Heart right ventricle (tissue), 16 donors: ENCODE measurements at regions not wholly inside any gene's neighbourhood (a gene's known extent, or its start where the extent isn't known, plus 50 kb on each side); places are given as distances from the start of the nearest gene placed in this dataset.
"Not testable (repeated sequence)": the region's sequence is repeated elsewhere in the genome, so short reads cannot be mapped to it uniquely, and the experiment has no call there.

Experiments
- ATAC-seq, 8 donors: fragments of 200-7000 bp; cut with Tn5 transposase; one replicate each; pipeline ENCODE4 v1.9.1; 2020; ENCODE audit warnings: mild to moderate bottlenecking in 8 of 8, moderate library complexity in 8 of 8, moderate number of reproducible peaks in 1 of 8
- DNase-seq, 2 donors: peaks; one replicate each; pipeline ENCODE4 v3.0.0-alpha.2; 2020
- H3K27ac ChIP-seq, 10 donors: fragments of 200-600 bp; sonication (generic) in 2 of 10; one replicate each; pipeline versions ENCODE4 v1.5.0 to v1.8.0; 2020 to 2022; ENCODE audit warnings: mild to moderate bottlenecking in 3 of 10
- H3K27me3 ChIP-seq, 7 donors: fragments of 200-600 bp; one replicate each; pipeline ENCODE4 v1.8.0; 2021 to 2022; ENCODE audit warnings: mild to moderate bottlenecking in 2 of 7
- H3K36me3 ChIP-seq, 9 donors: fragments of 200-600 bp; sonication (generic) in 1 of 9; one replicate each; pipeline versions ENCODE4 v1.5.0 to v1.8.0; 2020 to 2022; ENCODE audit warnings: mild to moderate bottlenecking in 2 of 9
- H3K4me1 ChIP-seq, 9 donors: fragments of 200-600 bp; sonication (generic) in 1 of 9; one replicate each; pipeline versions ENCODE4 v1.5.0 to v1.8.0; 2020 to 2022; ENCODE audit warnings: mild to moderate bottlenecking in 4 of 9
- H3K4me3 ChIP-seq, 10 donors: fragments of 200-600 bp; sonication (generic) in 2 of 10; one replicate each; pipeline versions ENCODE4 v1.5.0 to v1.8.0; 2020 to 2022; ENCODE audit warnings: mild to moderate bottlenecking in 7 of 10, moderate library complexity in 2 of 10
- H3K9me3 ChIP-seq, 11 donors: fragments of 200-600 bp in 10 of 11; sonication (generic) in 2 of 11; one replicate each; pipeline versions ENCODE4 v1.5.0 to v1.8.0; 2013 to 2022; ENCODE audit warnings: mild to moderate bottlenecking in 2 of 11, control low read depth in 1 of 11, moderate library complexity in 1 of 11
- WGBS, 2 donors: extraction: QIAGEN DNeasy Blood & Tissue Kit; methylation state at CpG; one replicate each; pipeline ENCODE4 v1.1.7; 2013; ENCODE audit warnings: inconsistent platforms in 1 of 2; 5-methylcytosine and 5-hydroxymethylcytosine counted together
- intact Hi-C, 10 donors: fragments of 100-400 bp; cut with DNase I; formaldehyde crosslinking; loops; one replicate each; pipeline versions ENCODE4 v1.11.1 to v1.14.2; 2022
- TF ChIP-seq, protein P1 (sequence below), 9 donors: fragments of 200-600 bp; sonication (generic) in 2 of 9; IDR thresholded peaks; one replicate each; pipeline versions ENCODE4 v1.5.0 to v1.8.0; 2021 to 2022; ENCODE audit warnings: antibody characterized with exemption in 9 of 9, mild to moderate bottlenecking in 5 of 9, moderate library complexity in 1 of 9
- donor health status: Arrhythmogenic right ventricular cardiomyopathy.
- donor health status: ischemic (EF 13 %, LVEDD 7.1; RV severe dilation, severe dysfunction).
- donor health status: healthy with polysubstance abuse.
- donor health status: DM: no; HTN: yes; CAD: no.
- donor health status: DM: no; HTN: no; CAD: no.
- donor health status: ischemic (EF 25% LVEDD 6.9; RV normal size, moderate dysfunction).
- donor health status: ischemic (EF 25% LVEDD 5.7; RV mildly dilated, moderate dysfunction).
- donor health status: healthy.
- donor health status: DM: yes; HTN: yes; CAD: no.
- donor health status: Ischemic cardiomyopathy.
- donor health status: ischemic (EF 35%, LVEDD 5.7; RV mildly dilated, moderate dysfunction).
- donor health status: nonischemic (EF 11% LVEDD 7.7; RV severe dilation, severe dysfunction).
- donor health status: DM: yes; HTN: yes; CAD: no.
- donor health status: PGD.
- donor health status: ischemic (EF 29% LVEDD 5.4; RV normal size, mild dysfunction).
- donor health status: nonischemic (EF 23%, LVEDD 6.1; RV moderate dilation, normal function).

DNA sequence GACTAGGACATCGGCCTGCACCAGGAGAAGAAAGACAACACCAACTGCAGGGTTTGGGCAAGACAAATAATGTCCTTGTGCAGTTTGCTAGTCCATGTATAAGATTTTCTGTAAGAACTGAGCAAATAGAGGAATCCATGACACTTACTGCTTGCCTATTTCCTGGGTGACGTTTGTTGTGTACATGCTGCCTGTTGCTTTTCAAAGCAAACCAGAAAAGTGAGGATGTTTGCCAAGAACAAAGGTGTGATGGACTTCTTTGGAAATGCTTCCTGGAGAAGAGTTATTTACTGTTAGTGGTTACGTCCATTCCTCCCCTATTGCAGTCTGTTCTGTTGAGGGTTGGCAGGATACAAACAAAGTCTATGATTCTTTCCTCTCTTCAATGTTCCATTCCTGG is 126.5 kb downstream of the CASP12 start:
- TF ChIP-seq, protein P1, sequence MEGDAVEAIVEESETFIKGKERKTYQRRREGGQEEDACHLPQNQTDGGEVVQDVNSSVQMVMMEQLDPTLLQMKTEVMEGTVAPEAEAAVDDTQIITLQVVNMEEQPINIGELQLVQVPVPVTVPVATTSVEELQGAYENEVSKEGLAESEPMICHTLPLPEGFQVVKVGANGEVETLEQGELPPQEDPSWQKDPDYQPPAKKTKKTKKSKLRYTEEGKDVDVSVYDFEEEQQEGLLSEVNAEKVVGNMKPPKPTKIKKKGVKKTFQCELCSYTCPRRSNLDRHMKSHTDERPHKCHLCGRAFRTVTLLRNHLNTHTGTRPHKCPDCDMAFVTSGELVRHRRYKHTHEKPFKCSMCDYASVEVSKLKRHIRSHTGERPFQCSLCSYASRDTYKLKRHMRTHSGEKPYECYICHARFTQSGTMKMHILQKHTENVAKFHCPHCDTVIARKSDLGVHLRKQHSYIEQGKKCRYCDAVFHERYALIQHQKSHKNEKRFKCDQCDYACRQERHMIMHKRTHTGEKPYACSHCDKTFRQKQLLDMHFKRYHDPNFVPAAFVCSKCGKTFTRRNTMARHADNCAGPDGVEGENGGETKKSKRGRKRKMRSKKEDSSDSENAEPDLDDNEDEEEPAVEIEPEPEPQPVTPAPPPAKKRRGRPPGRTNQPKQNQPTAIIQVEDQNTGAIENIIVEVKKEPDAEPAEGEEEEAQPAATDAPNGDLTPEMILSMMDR (IDR thresholded peaks at IDR 0.05) = no peak
- intact Hi-C loops = no loop called here
- no peak for ATAC-seq
- Histone ChIP-seq H3K27ac (no peak overlapping the region), H3K36me3 (no peaks in the 10 kb centered on the region), H3K4me3 (no peak overlapping the region), H3K27me3 (no peaks in the 10 kb centered on the region), H3K9me3 (peaks cover 0 to 16% (median 0%) of the 10 kb centered on the region in 11 donors), H3K4me1 (peaks cover 0 to 13% (median 0%) of the 10 kb centered on the region in 9 donors)
- no peak for DNase-seq
- 84 to 87% methylated on average over 3 of the region's 3 CpGs for WGBS, 2 donors

DNA sequence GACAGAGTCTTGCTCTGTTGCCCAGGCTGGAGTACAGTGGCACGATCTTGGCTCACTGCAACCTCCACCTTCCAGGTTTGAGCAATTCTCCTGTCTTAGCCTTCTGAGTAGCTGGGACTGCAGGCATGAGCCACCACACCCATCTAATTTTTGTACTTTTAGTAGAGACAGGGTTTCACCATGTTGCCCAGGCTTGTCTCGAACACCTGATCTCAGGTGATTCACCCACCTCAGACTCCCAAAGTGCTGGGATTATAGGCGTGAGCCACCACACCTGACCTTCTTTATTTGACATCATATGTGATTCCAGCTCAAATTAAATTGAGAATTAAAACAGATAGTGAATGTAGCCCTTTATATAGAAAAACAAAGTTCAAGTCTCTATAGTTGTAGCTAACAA is 127.2 kb downstream of the CASP12 start:
- H3K27ac ChIP-seq, H3K36me3 ChIP-seq, H3K4me3 ChIP-seq, H3K27me3 ChIP-seq, DNase-seq, intact Hi-C loops, ATAC-seq: not testable (repeated sequence)
- peaks cover 0 to 15% (median 0%) of the 10 kb centered on the region in 11 donors for H3K9me3 ChIP-seq
- WGBS, 2 donors = 94 to 96% methylated on average over 3 of the region's 3 CpGs
- H3K4me1 ChIP-seq = peaks cover 0 to 13% (median 0%) of the 10 kb centered on the region in 9 donors

DNA sequence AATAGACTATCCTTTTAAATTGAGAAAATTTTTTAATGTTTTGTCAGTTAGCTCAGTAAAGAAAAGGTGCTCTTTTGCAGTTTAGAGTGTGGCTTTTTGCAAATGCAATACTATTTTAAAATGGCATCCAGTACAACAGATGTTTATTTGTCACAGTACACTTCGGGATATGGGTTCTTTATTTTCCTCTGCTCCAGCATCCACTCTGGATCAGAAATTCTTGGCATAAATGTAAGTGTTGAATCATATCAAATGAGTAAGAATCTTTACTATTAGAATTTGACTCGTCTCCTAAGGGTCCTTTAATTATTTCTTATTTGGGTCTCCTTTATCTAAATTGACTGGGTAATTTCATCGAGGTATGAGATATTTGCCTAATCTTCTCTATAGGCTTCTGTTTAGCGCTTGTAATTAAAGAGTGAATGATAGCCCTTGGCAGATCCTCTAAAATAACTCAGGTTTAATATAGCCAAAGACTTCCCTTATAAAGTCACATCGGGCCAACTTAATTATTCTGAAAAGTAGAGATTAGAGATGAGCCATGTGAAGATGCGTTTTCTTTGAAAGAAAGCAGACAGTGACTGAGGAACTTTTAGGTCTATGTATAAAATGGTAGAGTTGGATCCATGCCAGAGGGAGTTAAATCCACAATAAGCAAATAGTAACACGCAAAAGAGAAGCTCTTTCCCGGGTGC is 132.7 kb downstream of the CASP12 start:
- Histone ChIP-seq H3K27me3 (no peaks in the 10 kb centered on the region), H3K4me3 (no peak overlapping the region), H3K4me1 (peaks cover 0 to 5% (median 0%) of the 10 kb centered on the region in 9 donors), H3K9me3 (peaks cover 0 to 4% (median 0%) of the 10 kb centered on the region in 11 donors), H3K27ac (no peak overlapping the region), H3K36me3 (no peaks in the 10 kb centered on the region)
- intact Hi-C loops = loop anchor here in 1 of 10 donors (5.0 kb wide), 1 partner anchor 403 kb away; no protein-coding TSS in a partner anchor
- ATAC-seq (no peak), DNase-seq (no peak)
- TF ChIP-seq, protein P1 (IDR thresholded peaks at IDR 0.05) = no peak
- 72% methylated on average over 8 of the region's 8 CpGs for WGBS, 2 donors

DNA sequence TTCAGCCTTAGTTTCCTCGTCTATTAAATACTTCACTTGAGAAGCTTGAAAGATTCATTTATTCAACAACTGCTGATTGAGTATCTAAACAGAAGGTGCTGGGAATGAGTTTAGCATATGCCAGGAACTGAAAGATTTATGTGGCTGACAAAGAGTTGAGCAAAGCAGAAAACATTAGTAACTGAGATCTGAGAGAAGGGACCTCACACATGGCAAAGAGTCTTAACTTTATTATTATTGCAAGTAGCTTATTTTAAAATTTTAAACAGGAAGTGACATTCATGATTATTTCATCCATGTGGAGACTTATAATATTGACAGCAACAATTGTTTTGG is 133.6 kb downstream of the CASP12 start:
- 46 to 52% methylated on average over 1 of the region's 1 CpG for WGBS, 2 donors
- Histone ChIP-seq H3K9me3 (peaks cover 0 to 10% (median 0%) of the 10 kb centered on the region in 11 donors), H3K4me3 (no peak overlapping the region), H3K27ac (no peak overlapping the region), H3K4me1 (peaks cover 0 to 5% (median 0%) of the 10 kb centered on the region in 9 donors), H3K36me3 (no peaks in the 10 kb centered on the region), H3K27me3 (no peaks in the 10 kb centered on the region)
- TF ChIP-seq, protein P1 (IDR thresholded peaks at IDR 0.05) = no peak
- intact Hi-C loops = loop anchor here in 1 of 10 donors (5.0 kb wide), 1 partner anchor 402 kb away; no protein-coding TSS in a partner anchor
- DNase-seq (no peak), ATAC-seq (no peak)
